Anterior cingulate cortex (tissue), 58 donors: ENCODE measurements at regions not wholly inside any gene's neighbourhood (a gene's known extent, or its start where the extent isn't known, plus 50 kb on each side); places are given as distances from the start of the nearest gene placed in this dataset.

Experiments used
- DNase-seq, 58 donors: peaks; one replicate each; lab custom pipeline; 2025; lab: John Stamatoyannopoulos, UW

DNA sequence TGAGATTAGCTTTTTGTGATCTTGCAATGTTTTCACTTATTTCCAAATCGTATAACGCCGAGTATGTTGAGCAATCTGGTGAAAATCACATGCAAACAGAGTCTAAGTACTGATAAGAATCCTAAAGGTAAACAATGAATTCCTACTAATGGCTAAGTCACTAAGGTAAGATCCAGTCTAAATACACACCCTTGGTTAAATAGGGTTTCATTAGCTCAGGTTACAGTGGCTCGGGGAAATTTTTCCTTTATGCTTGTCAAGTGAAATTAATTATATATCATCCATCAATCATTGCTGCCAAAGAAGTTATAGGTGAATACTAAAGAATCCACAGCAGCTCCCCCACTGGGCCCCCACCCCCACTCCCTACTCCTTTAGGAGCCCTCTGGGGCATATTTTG is 139.3 kb downstream of the SOX2 start:
- DNase-seq = no peak

DNA sequence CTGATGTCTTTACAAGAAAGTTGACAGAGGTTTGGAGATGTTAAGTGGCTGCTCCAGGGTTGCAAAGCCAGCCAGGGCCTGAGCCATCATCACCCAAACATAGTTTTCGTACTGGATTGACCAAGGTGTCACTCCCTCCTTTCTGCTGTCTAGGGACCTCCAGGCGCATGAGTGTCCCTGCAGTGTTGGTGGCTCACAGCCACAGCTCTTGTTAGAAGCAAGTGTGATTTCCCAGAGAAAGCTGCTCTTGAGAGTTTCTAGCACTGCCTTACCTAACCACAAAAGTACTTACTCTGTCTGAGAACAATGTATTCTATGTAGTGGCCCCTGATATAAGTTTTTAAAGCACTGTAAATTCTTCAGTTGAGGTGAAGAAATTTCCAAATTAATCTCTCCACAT is 144.1 kb downstream of the SOX2 start:
- no peak for DNase-seq

DNA sequence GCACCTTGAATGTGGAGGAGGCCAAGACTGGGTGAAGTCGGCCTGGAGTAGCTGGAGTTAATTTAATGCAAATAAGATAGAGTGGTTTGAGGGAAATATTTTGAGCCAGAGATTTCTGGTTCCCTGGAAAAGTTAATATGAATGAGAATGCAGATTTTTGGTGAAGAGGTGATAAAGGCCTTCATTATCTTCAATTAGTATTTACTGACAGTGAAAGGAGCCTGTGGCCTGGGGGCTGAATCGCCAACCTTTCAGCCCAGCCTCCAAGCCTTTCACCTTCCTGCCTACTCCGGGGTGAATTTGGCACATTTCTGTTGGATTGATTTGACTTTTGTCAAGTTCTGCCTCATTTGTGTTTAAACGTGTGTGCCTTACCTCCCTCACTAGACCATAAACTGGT is 147.8 kb downstream of the SOX2 start:
- no peak for DNase-seq

DNA sequence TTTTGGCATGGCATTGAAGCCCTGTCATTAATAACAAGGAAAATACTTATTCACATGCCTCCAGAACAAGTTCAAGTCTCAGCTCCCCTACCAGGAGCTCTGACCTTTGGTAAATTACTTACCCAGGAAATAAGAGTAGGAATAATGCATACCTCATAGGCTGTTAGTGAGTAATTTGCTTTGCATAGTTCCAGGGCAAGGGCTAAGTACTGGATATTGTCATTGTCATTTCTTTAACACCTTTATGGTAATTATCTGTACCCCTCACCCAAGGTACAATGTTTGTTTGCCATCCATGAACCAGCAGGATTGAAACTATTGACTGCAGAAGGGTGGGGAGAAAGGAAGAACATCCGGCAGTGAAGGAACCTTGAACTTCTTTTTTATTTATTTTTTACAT is 148.5 kb downstream of the SOX2 start:
- no peak for DNase-seq

DNA sequence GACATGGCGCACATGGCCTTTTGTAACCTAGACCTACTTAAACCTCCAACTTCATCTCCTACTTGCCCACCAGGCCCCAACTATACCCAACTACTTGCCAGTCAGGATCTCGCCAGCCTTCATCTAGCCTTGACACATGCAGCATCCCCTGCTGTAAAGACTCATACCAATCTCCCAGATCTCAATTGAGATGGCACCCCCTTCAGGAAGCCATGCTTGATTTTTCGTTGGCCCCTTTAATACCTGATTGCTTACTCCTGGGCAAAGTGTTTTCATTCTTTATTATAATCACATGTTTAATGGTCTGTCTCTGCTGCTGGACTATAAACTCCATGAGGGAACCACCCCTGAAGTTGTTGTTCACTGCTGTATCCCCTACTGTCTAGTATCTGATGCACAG is 150.8 kb downstream of the SOX2 start:
- DNase-seq = no peak

DNA sequence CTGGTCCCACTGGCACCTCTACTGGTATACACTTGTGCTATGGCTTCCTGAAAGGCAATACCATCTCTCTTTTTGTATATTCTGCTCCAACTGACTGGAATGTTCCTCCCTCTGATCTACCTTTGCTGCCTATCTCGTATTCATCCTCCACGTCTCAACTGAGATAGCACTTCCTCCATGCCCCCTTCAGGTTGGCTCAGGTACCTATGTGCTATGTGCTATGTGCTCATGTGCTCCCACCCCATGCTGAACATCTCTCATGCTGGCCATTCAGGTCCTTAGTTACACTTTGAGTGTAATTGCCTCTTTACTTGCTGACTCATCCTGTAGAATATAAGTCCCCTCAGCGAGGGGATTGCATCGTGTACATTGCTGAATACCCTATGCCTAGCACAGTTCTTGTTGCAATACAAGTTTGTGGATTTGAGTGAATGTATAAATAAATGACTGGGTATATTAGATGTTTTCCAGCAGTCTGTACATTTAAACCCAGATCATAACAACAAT is 156.9 kb downstream of the SOX2 start:
- DNase-seq = no peak

DNA sequence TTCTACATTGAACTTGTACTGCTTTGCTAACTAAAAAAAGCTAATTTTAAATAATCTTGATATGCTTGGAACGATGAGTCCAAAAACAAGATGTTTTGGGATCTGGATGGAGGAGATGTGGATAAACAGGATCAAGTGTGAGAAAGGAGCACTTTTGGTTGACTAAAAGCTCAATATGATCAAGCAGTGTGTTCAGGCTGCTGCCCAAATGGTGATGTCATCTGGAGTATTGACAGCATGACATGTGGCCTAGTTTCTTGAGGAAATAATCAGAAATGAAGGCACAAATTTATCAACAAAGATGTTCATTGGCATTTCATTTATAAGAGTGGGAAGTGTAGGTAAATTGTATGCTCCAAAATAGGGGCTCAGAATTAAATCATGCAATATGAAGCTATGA is 161.2 kb downstream of the SOX2 start:
- DNase-seq = peak in 4 of 58 donors; percentile 1 to 23 (median 4)

DNA sequence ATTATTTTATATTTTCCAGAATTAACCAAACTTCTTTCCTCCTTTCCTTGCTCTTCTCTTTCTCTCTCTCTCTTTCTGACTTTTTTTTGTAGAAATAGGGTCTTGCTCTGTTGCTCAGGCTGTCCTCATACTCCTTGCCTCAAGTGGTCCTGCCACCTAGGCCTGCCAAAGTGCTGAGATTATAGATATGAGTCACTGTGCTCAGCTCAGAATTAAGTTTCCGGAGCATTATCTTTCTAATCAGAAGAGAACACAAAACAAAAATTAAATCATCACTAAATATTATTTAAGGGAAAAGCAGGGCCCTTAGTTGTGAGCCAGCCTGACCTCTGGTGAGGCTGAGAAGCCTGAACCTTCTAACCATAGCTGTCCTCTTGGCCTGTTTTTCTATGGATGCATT is 168.2 kb downstream of the SOX2 start:
- DNase-seq = no peak

DNA sequence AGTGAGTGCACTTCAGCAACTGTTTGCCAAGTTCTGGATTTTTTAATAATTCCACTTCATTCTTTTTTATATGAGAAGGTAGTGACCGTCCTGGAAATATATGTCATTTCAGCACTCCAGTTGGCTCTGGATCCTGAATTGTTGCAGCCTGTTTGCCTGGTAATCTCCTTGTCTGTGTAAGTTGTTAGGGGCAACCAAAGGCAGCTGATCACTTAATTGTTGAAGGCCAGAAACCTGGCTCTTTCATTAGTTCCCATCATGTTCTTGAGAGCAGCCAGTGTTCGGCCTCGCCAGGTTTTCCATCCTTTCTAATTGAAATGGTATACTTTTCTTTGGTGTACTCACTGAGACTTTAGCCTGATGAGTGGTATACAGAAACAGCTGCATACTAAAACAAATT is 168.6 kb downstream of the SOX2 start:
- peak in 10 of 58 donors; percentile 2 to 24 (median 8) for DNase-seq

DNA sequence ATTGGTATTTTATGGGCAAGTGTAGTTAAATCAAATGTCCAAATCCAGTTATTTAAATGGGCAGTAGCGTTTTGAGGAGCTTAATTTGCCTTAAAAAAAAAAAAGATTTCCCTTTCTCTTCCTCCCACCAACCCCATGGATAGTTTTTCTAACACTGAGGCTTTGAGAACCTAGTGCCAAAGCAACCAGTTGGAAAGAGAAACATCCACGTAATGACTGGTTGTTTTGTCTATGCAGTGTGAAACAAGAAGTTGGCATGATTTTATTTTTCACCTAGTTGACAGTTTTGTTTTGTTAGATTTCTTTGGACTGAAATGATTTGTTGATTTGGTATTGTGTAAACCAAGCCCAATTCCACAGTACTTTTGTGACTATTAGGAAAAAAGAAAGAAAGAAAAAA is 170.0 kb downstream of the SOX2 start:
- DNase-seq = peak in 1 of 58 donors; percentile 2

DNA sequence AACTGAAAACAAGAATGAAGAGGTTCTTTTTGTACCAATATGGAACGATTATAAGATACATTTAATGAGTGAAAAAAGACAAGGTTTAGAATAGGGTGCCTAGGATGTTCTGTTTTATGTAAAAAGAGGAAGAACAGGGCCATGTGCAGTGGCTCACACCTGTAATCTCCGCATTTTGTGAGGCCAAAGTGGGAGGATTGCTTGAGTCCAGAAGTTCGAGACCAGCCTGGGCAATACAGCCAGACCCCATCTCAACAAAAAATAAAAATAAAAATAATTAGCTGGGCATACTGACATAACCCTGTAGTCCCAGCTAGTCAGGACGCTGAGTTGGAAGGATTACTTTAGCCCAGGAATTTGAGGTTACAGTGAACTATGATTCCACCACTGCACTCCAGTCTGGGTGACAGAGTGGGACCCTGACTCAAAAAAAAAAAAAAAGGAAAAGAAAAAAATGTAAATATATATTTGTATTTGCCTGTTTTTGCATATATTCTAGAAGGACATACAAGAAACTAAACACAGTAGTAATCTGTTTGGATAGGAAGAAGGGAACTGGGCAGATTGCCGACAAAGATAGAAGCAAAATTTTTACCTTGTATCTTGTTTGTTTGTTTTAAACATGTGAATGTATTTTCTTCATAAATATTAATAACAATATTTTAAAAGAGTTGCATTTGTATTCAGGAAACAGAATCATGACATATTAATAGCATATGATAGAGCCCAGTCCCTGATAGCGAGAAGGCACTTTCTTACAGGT is 174.3 kb downstream of the SOX2 start:
- DNase-seq = no peak

DNA sequence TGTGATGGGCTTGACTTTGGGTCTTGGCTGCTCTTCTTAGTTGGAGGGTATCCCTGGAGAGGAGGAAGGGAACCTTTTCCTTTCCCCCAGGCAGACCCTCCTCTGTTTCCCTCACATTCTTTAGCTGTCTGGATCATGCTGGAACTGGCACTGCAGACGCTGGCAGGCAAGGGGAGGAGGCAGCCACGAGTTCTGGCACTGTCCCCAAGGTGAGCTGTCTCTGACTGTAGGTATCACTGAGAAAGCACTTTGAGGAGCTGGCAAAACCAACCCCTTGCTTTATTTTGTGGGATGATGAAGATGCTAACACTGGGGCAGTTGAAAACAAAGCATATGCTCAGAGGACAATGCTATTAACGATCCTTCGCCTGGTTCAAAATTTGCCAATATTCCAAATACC is 175.0 kb downstream of the SOX2 start:
- DNase-seq = no peak

DNA sequence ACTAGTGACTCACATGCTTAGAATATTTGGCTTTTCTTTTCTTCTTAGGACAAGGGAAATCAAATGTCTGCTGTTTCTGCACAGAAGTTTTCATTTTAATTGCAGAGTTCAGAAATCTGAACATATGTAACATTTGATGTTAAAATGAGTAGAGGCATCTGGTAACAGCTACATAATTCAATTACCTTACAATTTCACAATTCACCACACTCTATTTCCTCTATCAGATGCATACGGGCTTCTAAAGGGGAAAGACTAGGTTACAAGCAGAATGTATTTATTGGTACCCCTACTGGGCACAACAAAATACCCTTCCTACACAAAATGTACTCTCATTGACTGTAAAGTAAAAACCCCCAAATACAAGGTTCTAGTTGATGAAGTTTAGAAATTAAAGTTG is 176.0 kb downstream of the SOX2 start:
- DNase-seq = no peak

DNA sequence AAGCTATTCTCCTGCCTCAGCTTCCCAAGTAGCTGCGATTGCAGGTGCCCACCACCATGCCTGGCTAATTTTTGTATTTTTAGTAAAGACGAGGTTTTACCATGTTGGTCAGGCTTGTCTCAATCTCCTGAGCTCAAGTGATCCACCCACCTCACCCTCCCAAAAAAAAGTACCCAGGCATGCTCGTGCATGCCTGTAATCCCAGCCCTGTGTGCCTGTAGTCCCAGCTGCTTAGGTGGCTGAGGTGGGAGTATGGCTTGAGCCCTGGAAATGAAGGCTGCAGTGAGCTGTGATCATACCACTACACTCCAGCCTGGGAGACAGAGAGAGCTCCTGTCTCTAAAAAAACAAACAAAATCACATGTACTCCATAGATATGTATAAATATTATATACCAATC is 176.5 kb downstream of the SOX2 start:
- no peak for DNase-seq

DNA sequence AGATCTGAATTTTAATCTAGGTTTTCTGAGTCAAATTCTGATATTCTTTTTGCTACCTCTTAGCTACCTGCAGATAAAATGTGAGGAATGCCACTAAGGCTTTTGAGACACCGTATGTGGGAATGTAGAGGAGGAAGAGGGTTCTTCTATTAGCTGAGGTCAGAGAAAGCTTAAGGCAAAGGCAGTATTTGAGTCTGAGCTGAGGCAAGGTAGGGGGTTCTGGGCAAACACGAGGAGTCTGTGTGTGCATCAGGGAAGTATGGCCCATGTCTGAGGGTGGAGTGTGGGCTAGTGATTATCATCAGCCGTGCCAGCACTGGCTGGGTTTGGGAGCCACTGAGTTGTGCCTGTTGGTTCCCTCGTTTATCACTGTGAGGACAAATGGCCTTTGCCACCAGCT is 181.1 kb downstream of the SOX2 start:
- no peak for DNase-seq

DNA sequence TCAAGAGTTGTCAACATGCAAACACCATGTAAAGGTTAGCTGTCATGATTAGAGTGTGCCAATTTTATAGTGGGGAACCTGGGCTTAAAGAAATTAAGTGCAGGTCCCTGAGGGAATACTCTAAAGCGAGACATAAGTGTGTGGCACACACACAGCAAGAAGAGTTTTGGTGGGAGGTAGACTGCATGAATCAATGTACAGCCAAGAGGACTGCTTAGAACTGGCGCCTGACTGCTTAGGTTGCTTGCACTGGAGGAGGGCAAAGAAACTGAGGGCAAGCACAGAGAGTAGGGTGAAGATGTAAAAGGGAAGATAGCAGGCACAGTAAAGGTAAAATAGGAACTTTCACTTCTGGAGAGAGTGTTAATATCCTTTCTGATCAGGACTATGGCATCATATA is 184.9 kb downstream of the SOX2 start:
- DNase-seq = no peak

DNA sequence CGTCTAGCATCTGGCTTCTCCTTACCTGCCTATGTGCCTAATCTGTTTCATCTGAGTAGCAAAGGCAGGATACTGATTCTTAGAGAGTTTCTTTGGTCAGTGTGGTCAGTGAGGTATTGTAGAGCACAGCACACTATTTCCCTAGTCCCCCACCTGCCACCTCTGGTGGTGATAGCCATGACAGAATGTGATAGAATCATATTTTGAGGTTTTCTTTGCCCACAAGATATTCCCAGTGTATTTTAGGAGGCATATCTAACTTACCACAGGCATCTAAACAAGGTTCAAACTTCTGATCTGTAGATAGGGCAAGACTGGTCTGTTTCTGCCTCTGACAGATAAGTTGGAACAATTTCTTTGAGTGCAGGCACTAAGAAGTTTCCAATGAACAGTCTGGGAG is 188.0 kb downstream of the SOX2 start:
- DNase-seq = no peak

DNA sequence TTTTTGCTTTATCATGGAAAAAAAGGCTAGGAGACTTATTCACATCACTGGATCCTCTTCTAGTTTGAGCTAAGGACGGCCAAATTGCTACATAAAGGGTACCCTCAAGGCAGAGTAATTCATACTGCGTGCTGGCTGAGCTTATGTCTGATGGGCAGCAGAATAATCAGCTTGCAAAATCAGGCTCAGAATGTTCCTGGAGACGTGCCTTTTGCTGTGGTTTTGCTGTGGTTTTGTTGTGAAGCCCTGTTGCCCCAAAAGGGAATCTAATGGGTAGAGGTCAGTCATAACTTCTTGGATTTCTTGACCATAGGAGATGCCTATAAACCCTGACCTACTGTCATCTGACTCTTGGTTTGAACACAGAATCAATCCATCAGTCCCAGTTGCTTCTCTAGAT is 189.9 kb downstream of the SOX2 start:
- no peak for DNase-seq

DNA sequence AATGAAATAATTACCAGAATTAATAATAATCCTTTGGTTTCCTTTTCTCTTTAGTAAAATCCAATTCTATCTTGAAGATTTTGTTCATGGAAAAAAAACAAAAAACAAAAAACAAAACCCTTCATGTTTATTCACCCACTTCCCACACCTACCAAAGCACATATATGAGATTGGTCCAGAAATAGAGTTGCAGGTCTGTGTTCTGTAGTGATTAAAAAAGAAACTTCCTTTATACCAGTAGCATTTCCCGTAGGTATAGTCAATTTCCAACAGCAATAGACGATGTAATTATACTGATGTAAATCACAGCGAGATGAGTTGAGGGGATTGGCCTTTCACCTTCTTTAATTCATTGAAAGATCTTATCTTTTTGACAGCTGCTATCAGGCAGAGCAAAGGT is 194.6 kb downstream of the SOX2 start:
- no peak for DNase-seq

DNA sequence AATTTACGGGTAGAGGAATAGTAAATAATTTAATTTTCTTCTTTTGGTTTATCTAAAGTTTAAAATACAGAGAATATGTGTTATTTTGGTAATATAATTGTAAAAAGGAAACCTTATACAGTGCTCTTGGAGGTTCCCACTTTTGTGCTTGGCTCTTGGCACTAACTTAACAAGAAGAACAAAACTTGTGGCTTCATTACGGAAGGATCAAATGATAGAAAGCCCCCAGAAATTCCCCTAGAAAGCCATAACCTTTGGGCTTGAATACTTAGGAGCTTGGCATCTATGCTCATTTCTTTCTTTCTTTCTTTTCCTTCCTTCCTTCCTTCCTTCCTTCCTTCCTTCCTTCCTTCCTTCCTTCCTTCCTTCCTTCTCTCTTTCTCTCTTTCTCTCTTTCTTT is 197.5 kb downstream of the SOX2 start:
- DNase-seq = no peak

DNA sequence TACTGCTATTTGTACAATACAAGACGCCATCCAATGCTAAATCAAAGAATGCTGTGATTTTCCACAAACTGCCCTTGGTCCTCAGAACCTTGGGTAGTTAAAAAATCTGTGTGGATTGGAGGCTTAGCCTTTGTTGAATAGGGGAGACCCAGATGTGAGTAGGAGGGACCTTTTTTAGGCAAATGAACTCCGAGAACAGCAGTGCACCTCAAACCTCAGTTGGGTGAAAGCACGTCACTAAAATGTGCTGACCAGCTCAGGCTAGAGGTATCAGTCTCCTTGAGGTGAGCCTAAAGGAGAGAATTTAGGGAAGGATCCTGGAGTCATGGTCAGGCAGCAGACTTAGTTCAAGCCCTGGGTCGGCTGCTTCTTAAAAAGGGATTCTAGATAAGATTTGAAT is 200.7 kb downstream of the SOX2 start:
- DNase-seq = no peak

DNA sequence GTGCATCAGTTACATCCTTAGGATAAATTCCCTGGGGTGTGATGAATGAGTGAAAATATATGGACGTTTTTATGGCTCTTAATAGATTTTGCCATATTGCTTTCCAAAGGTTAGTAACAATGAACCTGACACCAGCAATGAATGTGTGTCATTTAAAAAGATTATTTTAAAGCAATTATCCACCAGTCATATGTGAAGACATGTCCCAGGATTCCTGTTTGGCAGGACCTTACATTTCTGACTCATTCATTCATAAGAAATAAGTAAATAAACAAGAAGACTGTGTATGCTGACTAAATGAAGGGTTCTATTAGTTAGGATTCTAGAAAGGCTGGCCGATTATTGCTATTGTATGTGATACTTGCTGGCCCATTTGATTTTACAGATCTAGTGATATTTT is 201.5 kb downstream of the SOX2 start:
- DNase-seq = no peak

DNA sequence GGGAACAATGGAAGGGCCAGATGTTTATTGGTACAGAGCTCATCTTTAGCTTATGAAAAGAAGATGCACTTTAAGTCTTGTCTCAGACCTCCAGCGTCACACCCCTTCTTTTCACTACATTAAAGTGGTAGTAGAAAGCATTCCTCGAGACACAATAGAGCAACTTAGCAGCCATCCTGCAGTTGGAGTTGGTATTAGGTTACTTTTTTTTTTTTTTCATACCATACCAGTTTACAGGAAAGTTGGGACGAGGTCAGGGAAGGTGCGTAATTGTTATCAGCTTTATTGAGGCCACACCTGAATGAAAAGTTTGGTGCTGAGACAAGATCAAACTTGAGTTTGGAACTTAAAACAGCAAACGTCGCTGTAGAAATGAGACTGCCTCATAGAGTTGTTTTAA is 203.8 kb downstream of the SOX2 start:
- DNase-seq = no peak
